Loucy (cell line): ENCODE measurements at regions not wholly inside any gene's neighbourhood (a gene's known extent, or its start where the extent isn't known, plus 50 kb on each side); places are given as distances from the start of the nearest gene placed in this dataset.

ENCODE experiments used
- H2AFZ ChIP-seq: fragments of 200-600 bp; sonication (generic); 2 replicates; pipeline ENCODE4 v1.6.0; 2016; ENCODE audit warnings: antibody characterized with exemption, mild to moderate bottlenecking, low read length, moderate library complexity
- H3F3A ChIP-seq: fragments of 200-600 bp; 2 replicates; pipeline ENCODE4 v1.6.0; 2016; ENCODE audit warnings: antibody characterized with exemption, low read depth, mild to moderate bottlenecking
- H3K27me3 ChIP-seq: fragments of 200-600 bp; sonication (generic); 2 replicates; pipeline ENCODE4 v1.6.1; 2014; ENCODE audit warnings: low read length, mild to moderate bottlenecking; ENCODE audit not compliant: insufficient read depth, poor library complexity, severe bottlenecking
- H3K36me3 ChIP-seq: fragments of 200-600 bp; sonication (generic); 2 replicates; pipeline ENCODE4 v1.6.1; 2016; ENCODE audit warnings: low read length; ENCODE audit not compliant: insufficient read depth
- H3K4me1 ChIP-seq: fragments of 200-600 bp; sonication (generic); 2 replicates; pipeline ENCODE4 v1.5.1; 2014; ENCODE audit warnings: low read length, mild to moderate bottlenecking; ENCODE audit not compliant: insufficient read depth, poor library complexity, severe bottlenecking
- H3K4me2 ChIP-seq: fragments of 200-600 bp; sonication (generic); 2 replicates; pipeline ENCODE4 v1.6.0; 2014; ENCODE audit warnings: antibody characterized with exemption, low read length, low read depth, mild to moderate bottlenecking; ENCODE audit not compliant: poor library complexity, severe bottlenecking
- H3K4me3 ChIP-seq: fragments of 200-600 bp; sonication (generic); 2 replicates; pipeline ENCODE4 v1.5.1; 2014; ENCODE audit warnings: low read length, mild to moderate bottlenecking, mixed read lengths; ENCODE audit not compliant: poor library complexity, severe bottlenecking
- H3K79me2 ChIP-seq: fragments of 200-600 bp; sonication (generic); 2 replicates; pipeline ENCODE4 v1.6.1; 2014; ENCODE audit warnings: low read length; ENCODE audit not compliant: insufficient read depth
- H3K9ac ChIP-seq: fragments of 200-600 bp; sonication (generic); 2 replicates; pipeline ENCODE4 v1.6.0; 2014; ENCODE audit warnings: mild to moderate bottlenecking, low read depth, low read length, moderate library complexity; ENCODE audit not compliant: poor library complexity, severe bottlenecking
- H3K9me2 ChIP-seq: fragments of 200-600 bp; sonication (generic); replicated peaks from 2 replicates; pipeline ENCODE4 v1.6.1; 2016; ENCODE audit warnings: low read depth, low read length, mixed read lengths
- H3K9me3 ChIP-seq: fragments of 200-600 bp; sonication (generic); 2 replicates; pipeline ENCODE4 v1.6.1; 2014; ENCODE audit warnings: mild to moderate bottlenecking, antibody characterized with exemption, low read length, low read depth; ENCODE audit not compliant: insufficient read depth
- H4K20me1 ChIP-seq: fragments of 200-600 bp; sonication (generic); 2 replicates; pipeline ENCODE4 v1.6.0; 2014; ENCODE audit warnings: antibody characterized with exemption, low read length, mild to moderate bottlenecking; ENCODE audit not compliant: insufficient read depth, poor library complexity, severe bottlenecking
- CTCF ChIP-seq: fragments of 200-600 bp; sonication (generic); conservative IDR thresholded peaks from 2 replicates; pipeline ENCODE4 v1.5.1; 2014; ENCODE audit warnings: mild to moderate bottlenecking, antibody characterized with exemption, low read length
- EZH2phosphoT487 ChIP-seq: fragments of 200-600 bp; IDR thresholded peaks from 2 replicates; pipeline ENCODE4 v1.6.1; 2018; ENCODE audit warnings: antibody characterized with exemption, mild to moderate bottlenecking, moderate library complexity, borderline replicate concordance

GRCh38 chr6:20279051-20279450, 66.8 kb upstream of the MBOAT1 start:
- Histone ChIP-seq H3K9me3 (peaks cover 3% of the 10 kb centered on the region; the same call in 1 of the 2 replicates), H4K20me1 (no peaks in the 10 kb centered on the region), H3K9me2 (no peaks in the 10 kb centered on the region), H2AFZ (no peak overlapping the region), H3F3A (no peaks in the 10 kb centered on the region), H3K79me2 (no peaks in the 10 kb centered on the region), H3K36me3 (no peaks in the 10 kb centered on the region), H3K4me1 (peaks cover 11% of the 10 kb centered on the region), H3K9ac (no peak overlapping the region), H3K27me3 (peaks cover 5% of the 10 kb centered on the region), H3K4me2 (no peak overlapping the region), H3K4me3 (no peak overlapping the region)
- no peak for TF ChIP-seq EZH2phosphoT487
- no peak for TF ChIP-seq CTCF

GRCh38 chr6:20279608-20280287, 67.5 kb upstream of the MBOAT1 start:
- H3F3A ChIP-seq = no peaks in the 10 kb centered on the region
- H3K9me3 ChIP-seq = peaks cover 3% of the 10 kb centered on the region; the same call in 1 of the 2 replicates
- H3K4me2 ChIP-seq = no peak overlapping the region
- H3K9me2 ChIP-seq = no peaks in the 10 kb centered on the region
- H3K4me3 ChIP-seq = no peak overlapping the region
- no peaks in the 10 kb centered on the region for H3K36me3 ChIP-seq
- H4K20me1 ChIP-seq = no peaks in the 10 kb centered on the region
- H3K4me1 ChIP-seq = peaks cover 11% of the 10 kb centered on the region
- no peak overlapping the region for H3K9ac ChIP-seq
- no peaks in the 10 kb centered on the region for H3K79me2 ChIP-seq
- TF ChIP-seq CTCF = no peak
- no peak for TF ChIP-seq EZH2phosphoT487
- H2AFZ ChIP-seq = no peak overlapping the region
- peaks cover 5% of the 10 kb centered on the region for H3K27me3 ChIP-seq

GRCh38 chr6:20280288-20280621, 68.0 kb upstream of the MBOAT1 start:
- H3F3A ChIP-seq = no peaks in the 10 kb centered on the region
- no peaks in the 10 kb centered on the region for H3K36me3 ChIP-seq
- H3K9me3 ChIP-seq = peaks cover 3% of the 10 kb centered on the region; the same call in 1 of the 2 replicates
- no peaks in the 10 kb centered on the region for H3K9me2 ChIP-seq
- no peak for TF ChIP-seq CTCF
- no peak for TF ChIP-seq EZH2phosphoT487
- no peak overlapping the region for H3K9ac ChIP-seq
- peaks cover 11% of the 10 kb centered on the region for H3K4me1 ChIP-seq
- no peaks in the 10 kb centered on the region for H4K20me1 ChIP-seq
- no peak overlapping the region for H3K4me3 ChIP-seq
- H3K79me2 ChIP-seq = no peaks in the 10 kb centered on the region
- no peak overlapping the region for H2AFZ ChIP-seq
- H3K27me3 ChIP-seq = peaks cover 5% of the 10 kb centered on the region
- no peak overlapping the region for H3K4me2 ChIP-seq
